ENCODE measurements at regions not wholly inside any gene's neighbourhood (a gene's known extent, or its start where the extent isn't known, plus 50 kb on each side); places are given as distances from the start of the nearest gene placed in this dataset.

DNA sequence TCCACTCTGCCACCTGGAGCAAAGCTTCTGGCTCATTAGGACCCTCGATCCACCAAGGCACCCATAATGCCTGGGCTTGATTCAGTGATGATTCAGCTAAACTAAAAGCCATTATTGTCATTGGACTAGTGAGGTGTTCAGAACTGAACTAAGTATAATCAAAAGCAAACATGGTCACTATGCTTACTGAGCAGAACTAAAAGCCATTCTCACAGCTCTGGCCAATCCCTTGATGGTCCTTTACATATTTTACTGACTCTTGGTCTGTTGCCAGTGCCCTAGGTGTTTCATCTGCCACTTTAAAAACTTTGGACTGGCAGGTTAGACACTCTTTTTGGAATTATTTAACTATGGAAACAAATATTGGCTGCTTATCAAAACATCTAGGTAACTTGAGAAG is 703.5 kb downstream of the FAT4 start:
- H3K4me3 ChIP-seq: no peak overlapping the region
- H3K27me3 ChIP-seq: no peaks in the 10 kb centered on the region
- H3K4me1 ChIP-seq: no peaks in the 10 kb centered on the region
- DNase-seq (ENCODE audit: extremely low spot score in 2 of 2): no peak
- H3K9me3 ChIP-seq: no peaks in the 10 kb centered on the region
- H3K27ac ChIP-seq: no peak overlapping the region
- intact Hi-C loops (cut with DNase I): no loop called here
- no peaks in the 10 kb centered on the region for H3K36me3 ChIP-seq
- TF ChIP-seq, protein P1, sequence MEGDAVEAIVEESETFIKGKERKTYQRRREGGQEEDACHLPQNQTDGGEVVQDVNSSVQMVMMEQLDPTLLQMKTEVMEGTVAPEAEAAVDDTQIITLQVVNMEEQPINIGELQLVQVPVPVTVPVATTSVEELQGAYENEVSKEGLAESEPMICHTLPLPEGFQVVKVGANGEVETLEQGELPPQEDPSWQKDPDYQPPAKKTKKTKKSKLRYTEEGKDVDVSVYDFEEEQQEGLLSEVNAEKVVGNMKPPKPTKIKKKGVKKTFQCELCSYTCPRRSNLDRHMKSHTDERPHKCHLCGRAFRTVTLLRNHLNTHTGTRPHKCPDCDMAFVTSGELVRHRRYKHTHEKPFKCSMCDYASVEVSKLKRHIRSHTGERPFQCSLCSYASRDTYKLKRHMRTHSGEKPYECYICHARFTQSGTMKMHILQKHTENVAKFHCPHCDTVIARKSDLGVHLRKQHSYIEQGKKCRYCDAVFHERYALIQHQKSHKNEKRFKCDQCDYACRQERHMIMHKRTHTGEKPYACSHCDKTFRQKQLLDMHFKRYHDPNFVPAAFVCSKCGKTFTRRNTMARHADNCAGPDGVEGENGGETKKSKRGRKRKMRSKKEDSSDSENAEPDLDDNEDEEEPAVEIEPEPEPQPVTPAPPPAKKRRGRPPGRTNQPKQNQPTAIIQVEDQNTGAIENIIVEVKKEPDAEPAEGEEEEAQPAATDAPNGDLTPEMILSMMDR (IDR thresholded peaks at IDR 0.05): no peak
- TF ChIP-seq POLR2AphosphoS5 (IDR thresholded peaks at IDR 0.05; ENCODE audit: insufficient read depth in 1 of 2, low read depth in 1 of 2) (no peak), POLR2A (IDR thresholded peaks at IDR 0.05) (no peak)

DNA sequence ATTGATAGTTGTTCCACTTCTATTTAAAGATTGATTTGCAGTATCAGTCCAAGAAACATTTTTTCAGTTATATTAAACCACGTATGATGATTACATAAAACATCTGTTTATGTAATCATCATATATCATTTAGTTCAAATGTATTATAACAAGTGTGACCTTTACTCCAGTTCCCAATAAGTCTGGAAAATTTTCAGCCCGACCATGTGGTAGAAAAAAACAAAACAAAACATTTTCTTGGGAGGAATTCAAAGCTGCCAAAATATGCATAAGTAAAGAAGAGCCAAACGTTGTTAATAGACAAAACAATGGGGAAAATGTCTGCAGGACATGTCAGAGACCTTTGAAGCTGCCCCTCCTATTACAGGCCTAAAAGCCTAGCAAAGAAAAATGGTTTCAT is 709.1 kb downstream of the FAT4 start:
- no peaks in the 10 kb centered on the region for H3K36me3 ChIP-seq
- H3K27ac ChIP-seq: no peak overlapping the region
- intact Hi-C loops (cut with DNase I): no loop called here
- no peak overlapping the region for H3K4me3 ChIP-seq
- no peaks in the 10 kb centered on the region for H3K4me1 ChIP-seq
- no peak for DNase-seq (ENCODE audit: extremely low spot score in 2 of 2)
- TF ChIP-seq POLR2AphosphoS5 (IDR thresholded peaks at IDR 0.05; ENCODE audit: insufficient read depth in 1 of 2, low read depth in 1 of 2) (no peak), POLR2A (IDR thresholded peaks at IDR 0.05) (no peak)
- TF ChIP-seq, protein P1 (IDR thresholded peaks at IDR 0.05): no peak
- no peaks in the 10 kb centered on the region for H3K9me3 ChIP-seq
- no peaks in the 10 kb centered on the region for H3K27me3 ChIP-seq

DNA sequence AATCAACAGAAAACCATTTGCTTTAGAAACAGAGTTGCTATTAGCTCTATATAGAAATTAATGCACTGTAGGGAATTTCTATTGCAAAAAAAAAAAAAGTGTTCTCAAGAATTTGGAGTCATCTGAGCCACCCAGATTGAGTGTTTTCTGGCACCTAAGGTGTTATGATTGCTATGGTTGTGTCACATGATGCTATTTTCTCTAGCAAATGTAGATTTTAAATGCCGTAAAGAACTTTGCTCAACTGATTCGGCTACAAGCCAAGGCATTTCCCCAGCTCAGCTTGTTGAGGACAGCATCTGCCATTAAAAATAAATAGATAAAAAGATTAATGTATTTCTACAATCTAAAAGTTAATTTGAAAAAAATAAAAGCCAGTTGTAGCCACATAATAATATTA is 712.8 kb downstream of the FAT4 start:
- no peak for DNase-seq (ENCODE audit: extremely low spot score in 2 of 2)
- Histone ChIP-seq H3K9me3 (no peaks in the 10 kb centered on the region), H3K4me1 (no peaks in the 10 kb centered on the region), H3K4me3 (no peak overlapping the region), H3K27ac (no peak overlapping the region), H3K27me3 (no peaks in the 10 kb centered on the region), H3K36me3 (no peaks in the 10 kb centered on the region)
- intact Hi-C loops (cut with DNase I): no loop called here
- TF ChIP-seq, protein P1 (IDR thresholded peaks at IDR 0.05): no peak
- no peak for TF ChIP-seq POLR2A (IDR thresholded peaks at IDR 0.05)
- no peak for TF ChIP-seq POLR2AphosphoS5 (IDR thresholded peaks at IDR 0.05; ENCODE audit: insufficient read depth in 1 of 2, low read depth in 1 of 2)

DNA sequence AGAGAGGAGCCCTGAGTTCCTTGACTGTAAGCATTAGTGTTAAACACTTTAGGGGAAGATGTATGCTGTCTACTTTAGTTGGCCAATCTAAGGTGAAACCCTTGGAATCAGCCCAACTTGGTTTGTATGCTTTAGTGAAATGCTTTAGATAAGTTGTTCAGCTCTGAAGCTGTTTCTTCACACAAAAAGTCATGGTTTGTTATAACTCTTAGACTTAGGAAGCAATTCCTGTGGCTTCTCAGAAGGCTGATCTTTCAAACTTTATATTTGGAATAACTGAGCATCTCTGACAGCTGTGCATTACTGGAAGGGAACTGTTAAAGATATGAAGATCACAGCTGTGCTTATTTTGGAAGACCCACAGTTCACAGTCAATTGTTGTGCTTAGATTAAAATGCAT is 714.1 kb downstream of the FAT4 start:
- no peaks in the 10 kb centered on the region for H3K36me3 ChIP-seq
- no peaks in the 10 kb centered on the region for H3K9me3 ChIP-seq
- H3K27me3 ChIP-seq: no peaks in the 10 kb centered on the region
- H3K4me3 ChIP-seq: no peak overlapping the region
- H3K4me1 ChIP-seq: no peaks in the 10 kb centered on the region
- no peak for TF ChIP-seq POLR2A (IDR thresholded peaks at IDR 0.05)
- no peak for TF ChIP-seq POLR2AphosphoS5 (IDR thresholded peaks at IDR 0.05; ENCODE audit: insufficient read depth in 1 of 2, low read depth in 1 of 2)
- TF ChIP-seq, protein P1 (IDR thresholded peaks at IDR 0.05): no peak
- no peak for DNase-seq (ENCODE audit: extremely low spot score in 2 of 2)
- H3K27ac ChIP-seq: no peak overlapping the region
- intact Hi-C loops (cut with DNase I): no loop called here

DNA sequence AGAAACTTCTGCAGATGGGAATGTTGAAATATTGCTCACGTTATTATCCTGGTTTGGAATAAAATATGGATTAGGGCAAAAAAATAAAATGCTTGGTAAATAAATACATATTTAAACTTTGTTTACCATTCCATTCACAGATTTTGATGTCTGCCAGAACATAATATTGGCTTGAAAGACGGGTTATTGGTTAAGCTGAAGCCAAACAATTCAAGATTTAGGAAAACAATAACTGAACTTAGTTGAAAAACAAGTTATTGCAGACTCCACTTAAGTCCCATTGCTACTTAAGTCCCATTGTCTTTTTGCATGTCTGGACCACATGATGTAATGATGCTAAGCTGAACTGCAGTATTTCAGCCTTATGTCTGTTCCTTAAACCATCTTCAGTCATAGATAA is 722.5 kb downstream of the FAT4 start:
- H3K27ac ChIP-seq: no peak overlapping the region
- H3K36me3 ChIP-seq: no peaks in the 10 kb centered on the region
- H3K27me3 ChIP-seq: no peaks in the 10 kb centered on the region
- H3K4me1 ChIP-seq: no peaks in the 10 kb centered on the region
- no peak overlapping the region for H3K4me3 ChIP-seq
- DNase-seq (ENCODE audit: extremely low spot score in 2 of 2): no peak
- intact Hi-C loops (cut with DNase I): no loop called here
- H3K9me3 ChIP-seq: no peaks in the 10 kb centered on the region
- no peak for TF ChIP-seq POLR2AphosphoS5 (IDR thresholded peaks at IDR 0.05; ENCODE audit: insufficient read depth in 1 of 2, low read depth in 1 of 2)
- no peak for TF ChIP-seq POLR2A (IDR thresholded peaks at IDR 0.05)
- TF ChIP-seq, protein P1 (IDR thresholded peaks at IDR 0.05): no peak
